ENCODE measurements at regions not wholly inside any gene's neighbourhood (a gene's known extent, or its start where the extent isn't known, plus 50 kb on each side); places are given as distances from the start of the nearest gene placed in this dataset.
"Not testable (repeated sequence)": the region's sequence is repeated elsewhere in the genome, so short reads cannot be mapped to it uniquely, and the experiment has no call there.

GRCh38 chr1:157335056-157335455, 196.9 kb upstream of the ETV3 start:
- 78% methylated on average over 2 of the region's 2 CpGs for WGBS
- no peak for TF ChIP-seq POLR2A (IDR thresholded peaks at IDR 0.05; ENCODE audit: low read depth)
- no peak for TF ChIP-seq CTCF (IDR thresholded peaks at IDR 0.05)
- no peak for TF ChIP-seq POLR2AphosphoS5 (IDR thresholded peaks at IDR 0.05)
- TF ChIP-seq EP300 (IDR thresholded peaks at IDR 0.05) = no peak

GRCh38 chr1:157334041-157334440, 195.8 kb upstream of the ETV3 start:
- DNase-seq (ENCODE audit: extremely low spot score) = no peak
- no peak overlapping the region for H3K4me3 ChIP-seq
- H3K36me3 ChIP-seq = no peaks in the 10 kb centered on the region
- H3K9me3 ChIP-seq = peaks cover 0 to 8% (median 0%) of the 10 kb centered on the region in 4 donors
- no peak for TF ChIP-seq POLR2A (IDR thresholded peaks at IDR 0.05; ENCODE audit: low read depth)
- no peak for TF ChIP-seq POLR2AphosphoS5 (IDR thresholded peaks at IDR 0.05)
- no peak for TF ChIP-seq EP300 (IDR thresholded peaks at IDR 0.05)
- TF ChIP-seq CTCF (IDR thresholded peaks at IDR 0.05) = no peak
- no peaks in the 10 kb centered on the region for H3K27me3 ChIP-seq
- H3K4me1 ChIP-seq = no peaks in the 10 kb centered on the region
- intact Hi-C loops (cut with DNase I) = no loop called here
- 56% methylated on average over 2 of the region's 2 CpGs for WGBS
- no peak overlapping the region for H3K27ac ChIP-seq (replicated peaks in 1 of 4)

More at GRCh38 chr1:157335056-157335455, 196.9 kb upstream of the ETV3 start:
- H3K27me3 ChIP-seq = no peaks in the 10 kb centered on the region
- no peaks in the 10 kb centered on the region for H3K36me3 ChIP-seq
- H3K27ac ChIP-seq (replicated peaks in 1 of 4) = no peak overlapping the region
- H3K4me1 ChIP-seq = no peaks in the 10 kb centered on the region
- H3K4me3 ChIP-seq = no peak overlapping the region
- no peak for DNase-seq (ENCODE audit: extremely low spot score)
- intact Hi-C loops (cut with DNase I) = no loop called here
- peaks cover 0 to 8% (median 0%) of the 10 kb centered on the region in 4 donors for H3K9me3 ChIP-seq

- H3K4me1 ChIP-seq; H3K27ac ChIP-seq (replicated peaks in 1 of 4); H3K36me3 ChIP-seq; H3K4me3 ChIP-seq; H3K9me3 ChIP-seq; intact Hi-C loops (cut with DNase I); H3K27me3 ChIP-seq; DNase-seq (ENCODE audit: extremely low spot score): not testable (repeated sequence)
These were observed 192.0 kb upstream of the ETV3 start for GRCh38 chr1:157330177-157330576.

GRCh38 chr1:157328120-157328519, 189.9 kb upstream of the ETV3 start:
- DNase-seq (ENCODE audit: extremely low spot score); intact Hi-C loops (cut with DNase I); H3K27me3 ChIP-seq; H3K36me3 ChIP-seq; H3K27ac ChIP-seq (replicated peaks in 1 of 4); H3K9me3 ChIP-seq; H3K4me3 ChIP-seq; H3K4me1 ChIP-seq: not testable (repeated sequence)

- intact Hi-C loops (cut with DNase I) = no loop called here
- Histone ChIP-seq H3K27ac (replicated peaks in 1 of 4) (no peak overlapping the region), H3K4me1 (no peaks in the 10 kb centered on the region), H3K9me3 (peaks cover 0 to 6% (median under 1%) of the 10 kb centered on the region in 4 donors), H3K27me3 (no peaks in the 10 kb centered on the region), H3K36me3 (no peaks in the 10 kb centered on the region), H3K4me3 (no peak overlapping the region)
- TF ChIP-seq POLR2A (IDR thresholded peaks at IDR 0.05; ENCODE audit: low read depth) (no peak), CTCF (IDR thresholded peaks at IDR 0.05) (no peak)
- DNase-seq (ENCODE audit: extremely low spot score) = no peak
- WGBS = 72% methylated on average over 7 of the region's 7 CpGs
These were observed 188.1 kb upstream of the ETV3 start for GRCh38 chr1:157326173-157326859.

- no peaks in the 10 kb centered on the region for H3K36me3 ChIP-seq
- H3K4me1 ChIP-seq = no peaks in the 10 kb centered on the region
- DNase-seq (ENCODE audit: extremely low spot score) = no peak
- H3K9me3 ChIP-seq = peaks cover 0 to 12% (median 8%) of the 10 kb centered on the region in 4 donors
- H3K27ac ChIP-seq (replicated peaks in 1 of 4) = no peak overlapping the region
- TF ChIP-seq POLR2AphosphoS5 (IDR thresholded peaks at IDR 0.05) (no peak), EP300 (IDR thresholded peaks at IDR 0.05) (no peak), POLR2A (IDR thresholded peaks at IDR 0.05; ENCODE audit: low read depth) (no peak), CTCF (IDR thresholded peaks at IDR 0.05) (no peak)
- WGBS = 23% methylated on average over 1 of the region's 1 CpG
- H3K27me3 ChIP-seq = no peaks in the 10 kb centered on the region
- no peak overlapping the region for H3K4me3 ChIP-seq
- intact Hi-C loops (cut with DNase I) = no loop called here
These were observed 187.0 kb upstream of the ETV3 start for GRCh38 chr1:157325220-157325619.

GRCh38 chr1:157321972-157322371, 183.8 kb upstream of the ETV3 start:
- peaks cover 0 to 36% (median 20%) of the 10 kb centered on the region in 4 donors for H3K9me3 ChIP-seq
- H3K27me3 ChIP-seq; H3K4me1 ChIP-seq; H3K36me3 ChIP-seq; intact Hi-C loops (cut with DNase I); H3K4me3 ChIP-seq; H3K27ac ChIP-seq (replicated peaks in 1 of 4); DNase-seq (ENCODE audit: extremely low spot score): not testable (repeated sequence)
- WGBS = 36% methylated on average over 1 of the region's 1 CpG
